ENCODE measurements at regions not wholly inside any gene's neighbourhood (a gene's known extent, or its start where the extent isn't known, plus 50 kb on each side); places are given as distances from the start of the nearest gene placed in this dataset.

GRCh38 chr1:191890433-191891088, 267.7 kb upstream of the RGS18 start (continued):
- TF ChIP-seq ATF2 (CRISPR knock-in tag; IDR thresholded peaks at IDR 0.05; ENCODE audit: borderline replicate concordance, low read depth) (no peak), ERG (CRISPR knock-in tag; IDR thresholded peaks at IDR 0.05) (no peak), CTCF (IDR thresholded peaks at IDR 0.05) (no peak), TEAD1 (CRISPR knock-in tag; IDR thresholded peaks at IDR 0.05) (no peak), ZNF416 (CRISPR knock-in tag; IDR thresholded peaks at IDR 0.05) (no peak), ZNF532 (CRISPR knock-in tag; IDR thresholded peaks at IDR 0.05; ENCODE audit: borderline replicate concordance) (no peak), TP53 (CRISPR knock-in tag; IDR thresholded peaks at IDR 0.05) (no peak), TCF7 (CRISPR knock-in tag; IDR thresholded peaks at IDR 0.05; ENCODE audit: low read depth) (no peak)

GRCh38 chr1:191892716-191893115, 265.5 kb upstream of the RGS18 start:
- Mint-ChIP-seq H3K9me3 (no peaks in the 10 kb centered on the region), H3K27me3 (ENCODE audit: low read depth) (no peaks in the 10 kb centered on the region), H3K4me1 (peaks cover 12% of the 10 kb centered on the region), H3K27ac (no peak overlapping the region), H3K4me3 (no peak overlapping the region), H3K36me3 (no peaks in the 10 kb centered on the region)
- ChIA-PET POLR2A (no interaction called here), CTCF (no interaction called here)
- TF ChIP-seq KAT7 (CRISPR knock-in tag; IDR thresholded peaks at IDR 0.05; ENCODE audit: borderline replicate concordance) (no peak), PREB (CRISPR knock-in tag; IDR thresholded peaks at IDR 0.05; ENCODE audit: borderline replicate concordance) (no peak), ZNF138 (CRISPR knock-in tag; conservative IDR thresholded peaks at IDR 0.05) (no peak), NR3C1 (CRISPR knock-in tag; conservative IDR thresholded peaks at IDR 0.05; ENCODE audit: low read depth) (no peak), ZNF512 (CRISPR knock-in tag; IDR thresholded peaks at IDR 0.05; ENCODE audit: borderline replicate concordance) (no peak), OVOL2 (CRISPR knock-in tag; IDR thresholded peaks at IDR 0.05; ENCODE audit: borderline replicate concordance) (no peak)
- ATAC-seq (no peak), DNase-seq (ENCODE audit: low spot score) (no peak)
